Colonic mucosa (tissue), 4 donors: ENCODE measurements at regions not wholly inside any gene's neighbourhood (a gene's known extent, or its start where the extent isn't known, plus 50 kb on each side); places are given as distances from the start of the nearest gene placed in this dataset.

Experiments
- DNase-seq: peaks from one replicate; pipeline ENCODE4 v3.0.0-alpha.2; 2020
- H3K27ac ChIP-seq: fragments of 200-600 bp; one replicate; pipeline ENCODE4 v1.8.0; 2021
- H3K27me3 ChIP-seq: fragments of 200-600 bp; one replicate; pipeline ENCODE4 v1.8.0; 2021
- H3K36me3 ChIP-seq: fragments of 200-600 bp; one replicate; pipeline ENCODE4 v1.8.0; 2021
- H3K4me1 ChIP-seq: fragments of 200-600 bp; one replicate; pipeline ENCODE4 v1.8.0; 2021; ENCODE audit warnings: mild to moderate bottlenecking
- H3K4me3 ChIP-seq: fragments of 200-600 bp; one replicate; pipeline ENCODE4 v1.8.0; 2021
- H3K9ac ChIP-seq, 2 donors: one replicate each; pipeline ENCODE4 v1.7.0; 2013; ENCODE audit warnings: control low read depth in 2 of 2, low read depth in 2 of 2, low read length in 2 of 2
- H3K9me3 ChIP-seq: fragments of 200-600 bp; one replicate; pipeline ENCODE4 v1.8.0; 2021
- CTCF ChIP-seq: fragments of 200-600 bp; IDR thresholded peaks from one replicate; pipeline ENCODE4 v1.8.0; 2022; ENCODE audit warnings: antibody characterized with exemption, mild to moderate bottlenecking
- intact Hi-C: fragments of 100-400 bp; cut with DNase I; formaldehyde crosslinking; loops from one replicate; pipeline ENCODE4 v1.14.1; 2022
- donor health status: healthy.
- donor health status: DM: no; HTN: no; CAD: no.
- donor health status: DM: no; HTN: no; CAD: no.

DNA sequence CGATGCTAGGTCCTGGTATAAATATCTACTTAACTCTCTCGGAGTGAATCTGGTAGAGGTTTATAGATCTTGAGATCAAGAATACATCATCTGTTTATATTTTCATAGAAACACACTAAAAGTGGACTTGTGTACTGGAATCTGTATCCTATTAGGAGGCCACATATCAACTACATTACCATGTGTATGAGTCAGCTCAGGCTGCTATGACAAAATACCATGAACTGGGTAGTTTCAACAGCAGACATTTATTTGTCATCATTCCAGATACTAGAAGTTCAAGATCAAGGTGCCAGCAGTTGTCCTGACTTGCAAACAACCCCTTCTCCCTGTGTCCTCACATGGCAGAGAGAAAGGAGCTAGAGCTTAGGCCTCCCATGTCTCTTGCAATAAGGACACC is 113.9 kb upstream of the PFKP start:
- intact Hi-C loops = no loop called here
- H3K27ac ChIP-seq = no peak overlapping the region
- no peaks in the 10 kb centered on the region for H3K27me3 ChIP-seq
- no peak for DNase-seq
- no peaks in the 10 kb centered on the region for H3K36me3 ChIP-seq
- TF ChIP-seq CTCF = no peak
- no peak overlapping the region for H3K9ac ChIP-seq
- no peaks in the 10 kb centered on the region for H3K9me3 ChIP-seq
- H3K4me1 ChIP-seq = no peaks in the 10 kb centered on the region
- H3K4me3 ChIP-seq = no peak overlapping the region

GRCh38 chr10:2951235-2951835 is 116.0 kb upstream of the PFKP start:
- no peak for TF ChIP-seq CTCF
- intact Hi-C loops = no loop called here

DNA sequence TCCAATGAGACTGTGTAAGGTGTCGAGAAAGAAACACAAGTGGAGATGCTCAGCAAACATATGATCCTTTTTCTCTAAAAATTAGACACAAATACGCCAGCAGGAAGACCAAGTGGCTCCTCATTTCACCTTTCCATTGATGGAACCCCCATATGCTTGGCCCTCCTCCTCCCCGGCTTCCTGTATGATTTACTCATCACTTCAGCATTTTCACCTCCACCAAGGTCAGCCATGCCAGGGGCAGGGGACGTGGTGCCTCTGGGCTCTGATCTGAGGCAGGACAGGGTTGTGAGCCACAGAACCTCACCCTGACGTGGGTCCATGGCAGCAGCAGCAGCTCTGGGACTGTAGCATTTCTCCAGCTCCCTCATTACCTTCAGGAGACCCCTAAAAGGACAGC is 116.8 kb upstream of the PFKP start:
- Histone ChIP-seq H3K9me3 (no peaks in the 10 kb centered on the region), H3K27ac (no peak overlapping the region), H3K4me1 (no peaks in the 10 kb centered on the region), H3K36me3 (no peaks in the 10 kb centered on the region), H3K9ac (no peak overlapping the region), H3K27me3 (no peaks in the 10 kb centered on the region), H3K4me3 (no peak overlapping the region)
- TF ChIP-seq CTCF = no peak
- no peak for DNase-seq
- intact Hi-C loops = no loop called here

More at GRCh38 chr10:2951235-2951835, 116.0 kb upstream of the PFKP start:
- no peak overlapping the region for H3K9ac ChIP-seq
- no peaks in the 10 kb centered on the region for H3K4me1 ChIP-seq
- H3K27ac ChIP-seq = no peak overlapping the region
- no peak for DNase-seq
- H3K36me3 ChIP-seq = no peaks in the 10 kb centered on the region
- H3K9me3 ChIP-seq = no peaks in the 10 kb centered on the region
- no peaks in the 10 kb centered on the region for H3K27me3 ChIP-seq
- no peak overlapping the region for H3K4me3 ChIP-seq

- H3K4me3 ChIP-seq = no peak overlapping the region
- no peaks in the 10 kb centered on the region for H3K4me1 ChIP-seq
- no peaks in the 10 kb centered on the region for H3K36me3 ChIP-seq
- H3K27me3 ChIP-seq = no peaks in the 10 kb centered on the region
- H3K9me3 ChIP-seq = no peaks in the 10 kb centered on the region
- DNase-seq = no peak
- no peak overlapping the region for H3K27ac ChIP-seq
- H3K9ac ChIP-seq = no peak overlapping the region
- intact Hi-C loops = no loop called here
- TF ChIP-seq CTCF = no peak
Measured at GRCh38 chr10:2949948-2950354, 117.4 kb upstream of the PFKP start.

GRCh38 chr10:2949221-2949947 is 118.0 kb upstream of the PFKP start:
- Histone ChIP-seq H3K4me1 (no peaks in the 10 kb centered on the region), H3K27me3 (no peaks in the 10 kb centered on the region), H3K36me3 (no peaks in the 10 kb centered on the region), H3K27ac (no peak overlapping the region), H3K4me3 (no peak overlapping the region), H3K9me3 (no peaks in the 10 kb centered on the region), H3K9ac (no peak overlapping the region)
- DNase-seq = no peak
- no peak for TF ChIP-seq CTCF
- intact Hi-C loops = no loop called here
